ENCODE measurements at regions not wholly inside any gene's neighbourhood (a gene's known extent, or its start where the extent isn't known, plus 50 kb on each side); places are given as distances from the start of the nearest gene placed in this dataset.

DNA sequence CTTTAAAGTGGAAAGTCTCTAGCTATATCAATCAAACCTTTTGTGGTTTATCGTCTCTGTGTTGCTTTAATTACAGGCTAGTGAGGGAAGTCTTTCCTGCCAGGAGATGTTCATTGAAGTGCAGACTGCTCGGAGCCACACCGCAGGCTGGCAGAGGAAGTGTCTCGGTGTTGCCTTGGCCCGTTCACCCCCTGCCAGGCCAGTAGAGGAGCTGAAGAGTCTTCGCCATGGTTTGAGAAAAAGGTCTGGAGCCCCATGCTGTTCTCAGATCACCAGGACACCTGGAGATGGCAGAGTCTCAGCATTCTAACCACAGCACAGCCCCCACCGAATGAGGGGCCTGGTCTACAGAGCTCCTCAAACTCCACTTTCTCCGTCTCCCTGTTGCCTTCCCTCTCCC is 275.9 kb upstream of the PLPP4 start:
- TF ChIP-seq SP1 (IDR thresholded peaks at IDR 0.05) = no peak
- no peak for TF ChIP-seq ARNT (IDR thresholded peaks at IDR 0.05)
- no peak for TF ChIP-seq BHLHE40 (IDR thresholded peaks at IDR 0.05; ENCODE audit: borderline replicate concordance)
- TF ChIP-seq FOXA1 (IDR thresholded peaks at IDR 0.05) = no peak
- no peak for TF ChIP-seq SUZ12 (IDR thresholded peaks at IDR 0.05)
- TF ChIP-seq FOXM1 (IDR thresholded peaks at IDR 0.05; ENCODE audit: borderline replicate concordance) = no peak
- TF ChIP-seq, protein P1, sequence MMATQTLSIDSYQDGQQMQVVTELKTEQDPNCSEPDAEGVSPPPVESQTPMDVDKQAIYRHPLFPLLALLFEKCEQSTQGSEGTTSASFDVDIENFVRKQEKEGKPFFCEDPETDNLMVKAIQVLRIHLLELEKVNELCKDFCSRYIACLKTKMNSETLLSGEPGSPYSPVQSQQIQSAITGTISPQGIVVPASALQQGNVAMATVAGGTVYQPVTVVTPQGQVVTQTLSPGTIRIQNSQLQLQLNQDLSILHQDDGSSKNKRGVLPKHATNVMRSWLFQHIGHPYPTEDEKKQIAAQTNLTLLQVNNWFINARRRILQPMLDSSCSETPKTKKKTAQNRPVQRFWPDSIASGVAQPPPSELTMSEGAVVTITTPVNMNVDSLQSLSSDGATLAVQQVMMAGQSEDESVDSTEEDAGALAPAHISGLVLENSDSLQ (IDR thresholded peaks at IDR 0.05) = no peak
- TF ChIP-seq HDGF (IDR thresholded peaks at IDR 0.05; ENCODE audit: borderline replicate concordance) = no peak
- no peak for TF ChIP-seq FOXK2 (IDR thresholded peaks at IDR 0.05)
- TF ChIP-seq NFRKB (IDR thresholded peaks at IDR 0.05) = no peak
- no peak for TF ChIP-seq ELF4 (IDR thresholded peaks at IDR 0.05)
- TF ChIP-seq LEF1 (IDR thresholded peaks at IDR 0.05; ENCODE audit: borderline replicate concordance) = no peak
- TF ChIP-seq CTBP1 (IDR thresholded peaks at IDR 0.05; ENCODE audit: borderline replicate concordance) = no peak
